HL-60 (cell line): ENCODE measurements at regions not wholly inside any gene's neighbourhood (a gene's known extent, or its start where the extent isn't known, plus 50 kb on each side); places are given as distances from the start of the nearest gene placed in this dataset.

ENCODE experiments used
- CTCF ChIP-seq: IDR thresholded peaks from one replicate; pipeline ENCODE4 v1.5.1; 2011; ENCODE audit warnings: low read length, control low read depth, inconsistent platforms; ENCODE audit not compliant: insufficient read depth
- GABPA ChIP-seq: IDR thresholded peaks from 2 replicates; pipeline ENCODE4 v1.6.1; 2012; ENCODE audit warnings: low read depth
- POLR2AphosphoS5 ChIP-seq: IDR thresholded peaks from 2 replicates; pipeline ENCODE4 v1.6.1; 2012; ENCODE audit warnings: low read depth
- REST ChIP-seq: IDR thresholded peaks from 2 replicates; pipeline ENCODE4 v1.6.1; 2012; ENCODE audit warnings: low read depth; ENCODE audit not compliant: insufficient replicate concordance
- SPI1 ChIP-seq: IDR thresholded peaks from 2 replicates; pipeline ENCODE4 v1.6.1; 2012; ENCODE audit warnings: low read depth, mild to moderate bottlenecking, borderline replicate concordance

GRCh38 chr17:36813357-36813756, 123.9 kb upstream of the LHX1 start:
- TF ChIP-seq REST = no peak
- TF ChIP-seq CTCF = no peak
- no peak for TF ChIP-seq POLR2AphosphoS5
- TF ChIP-seq SPI1 = no peak
- no peak for TF ChIP-seq GABPA
